ENCODE measurements at regions not wholly inside any gene's neighbourhood (a gene's known extent, or its start where the extent isn't known, plus 50 kb on each side); places are given as distances from the start of the nearest gene placed in this dataset.

- TF ChIP-seq, protein P1, sequence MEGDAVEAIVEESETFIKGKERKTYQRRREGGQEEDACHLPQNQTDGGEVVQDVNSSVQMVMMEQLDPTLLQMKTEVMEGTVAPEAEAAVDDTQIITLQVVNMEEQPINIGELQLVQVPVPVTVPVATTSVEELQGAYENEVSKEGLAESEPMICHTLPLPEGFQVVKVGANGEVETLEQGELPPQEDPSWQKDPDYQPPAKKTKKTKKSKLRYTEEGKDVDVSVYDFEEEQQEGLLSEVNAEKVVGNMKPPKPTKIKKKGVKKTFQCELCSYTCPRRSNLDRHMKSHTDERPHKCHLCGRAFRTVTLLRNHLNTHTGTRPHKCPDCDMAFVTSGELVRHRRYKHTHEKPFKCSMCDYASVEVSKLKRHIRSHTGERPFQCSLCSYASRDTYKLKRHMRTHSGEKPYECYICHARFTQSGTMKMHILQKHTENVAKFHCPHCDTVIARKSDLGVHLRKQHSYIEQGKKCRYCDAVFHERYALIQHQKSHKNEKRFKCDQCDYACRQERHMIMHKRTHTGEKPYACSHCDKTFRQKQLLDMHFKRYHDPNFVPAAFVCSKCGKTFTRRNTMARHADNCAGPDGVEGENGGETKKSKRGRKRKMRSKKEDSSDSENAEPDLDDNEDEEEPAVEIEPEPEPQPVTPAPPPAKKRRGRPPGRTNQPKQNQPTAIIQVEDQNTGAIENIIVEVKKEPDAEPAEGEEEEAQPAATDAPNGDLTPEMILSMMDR (IDR thresholded peaks at IDR 0.05): no peak
- no peak for TF ChIP-seq POLR2A (IDR thresholded peaks at IDR 0.05)
Observed at GRCh38 chr5:167050568-167051401, 1240.7 kb upstream of the WWC1 start.
